ENCODE measurements at regions not wholly inside any gene's neighbourhood (a gene's known extent, or its start where the extent isn't known, plus 50 kb on each side); places are given as distances from the start of the nearest gene placed in this dataset.

DNA sequence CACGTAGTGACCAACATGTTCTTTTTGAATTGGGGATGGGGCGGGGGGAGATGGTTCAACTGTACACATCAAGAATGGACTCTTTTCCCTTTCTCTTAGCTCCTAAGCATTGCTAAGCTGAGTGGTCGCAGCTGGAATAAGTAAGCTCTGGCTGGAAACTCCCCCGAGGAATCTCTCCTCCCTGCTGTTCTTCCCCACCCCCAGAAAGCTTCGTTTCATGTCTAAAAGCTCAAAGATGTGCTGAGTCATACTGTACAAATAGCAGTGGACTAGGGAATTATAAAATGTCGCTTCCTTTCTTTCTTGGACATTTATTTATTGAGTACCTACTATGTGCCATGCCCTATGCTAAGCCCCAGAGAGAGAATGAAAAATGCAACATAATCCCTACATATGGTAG, 191.1 kb upstream of the ADO start:
- TF ChIP-seq, protein P1, sequence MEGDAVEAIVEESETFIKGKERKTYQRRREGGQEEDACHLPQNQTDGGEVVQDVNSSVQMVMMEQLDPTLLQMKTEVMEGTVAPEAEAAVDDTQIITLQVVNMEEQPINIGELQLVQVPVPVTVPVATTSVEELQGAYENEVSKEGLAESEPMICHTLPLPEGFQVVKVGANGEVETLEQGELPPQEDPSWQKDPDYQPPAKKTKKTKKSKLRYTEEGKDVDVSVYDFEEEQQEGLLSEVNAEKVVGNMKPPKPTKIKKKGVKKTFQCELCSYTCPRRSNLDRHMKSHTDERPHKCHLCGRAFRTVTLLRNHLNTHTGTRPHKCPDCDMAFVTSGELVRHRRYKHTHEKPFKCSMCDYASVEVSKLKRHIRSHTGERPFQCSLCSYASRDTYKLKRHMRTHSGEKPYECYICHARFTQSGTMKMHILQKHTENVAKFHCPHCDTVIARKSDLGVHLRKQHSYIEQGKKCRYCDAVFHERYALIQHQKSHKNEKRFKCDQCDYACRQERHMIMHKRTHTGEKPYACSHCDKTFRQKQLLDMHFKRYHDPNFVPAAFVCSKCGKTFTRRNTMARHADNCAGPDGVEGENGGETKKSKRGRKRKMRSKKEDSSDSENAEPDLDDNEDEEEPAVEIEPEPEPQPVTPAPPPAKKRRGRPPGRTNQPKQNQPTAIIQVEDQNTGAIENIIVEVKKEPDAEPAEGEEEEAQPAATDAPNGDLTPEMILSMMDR (conservative IDR thresholded peaks at IDR 0.05 in 1 of 2, IDR thresholded peaks at IDR 0.05 in 1 of 2; ENCODE audit: extremely low read depth in 1 of 2, insufficient read depth in 1 of 2, low read depth in 1 of 2, low read length in 2 of 2) = no peak
- TF ChIP-seq EZH2 (IDR thresholded peaks at IDR 0.05; ENCODE audit: borderline replicate concordance, low read length) = no peak
